ENCODE measurements at regions not wholly inside any gene's neighbourhood (a gene's known extent, or its start where the extent isn't known, plus 50 kb on each side); places are given as distances from the start of the nearest gene placed in this dataset.

- 57 to 79% (median 66%) methylated on average over 1 of the region's 1 CpG; no CpG with 5 or more reads in 1 of the 5 donors for WGBS, 5 donors
- no peaks in the 10 kb centered on the region for H3K36me3 ChIP-seq
- peaks cover 0 to 7% (median 2%) of the 10 kb centered on the region in 6 donors for H3K4me1 ChIP-seq
- H3K27ac ChIP-seq, result no peak overlapping the region
- intact Hi-C loops (cut with DNase I; ENCODE audit: low total_unique reads), result no loop called here
- H3K27me3 ChIP-seq (replicated peaks in 1 of 7), result no peaks in the 10 kb centered on the region
- H3K9me3 ChIP-seq, result no peaks in the 10 kb centered on the region
- TF ChIP-seq POLR2AphosphoS5 (IDR thresholded peaks at IDR 0.05) (no peak), POLR2A (IDR thresholded peaks at IDR 0.05) (no peak), CTCF (IDR thresholded peaks at IDR 0.05 in 8 of 11, conservative IDR thresholded peaks at IDR 0.05 in 3 of 11) (no peak)
- no peak for DNase-seq
- H3K4me3 ChIP-seq, result no peak overlapping the region
Observed at GRCh38 chr15:66962522-66962921, 102.9 kb upstream of the SMAD3 start.

- no peak for TF ChIP-seq POLR2A (IDR thresholded peaks at IDR 0.05)
- TF ChIP-seq CTCF (IDR thresholded peaks at IDR 0.05 in 8 of 11, conservative IDR thresholded peaks at IDR 0.05 in 3 of 11), result no peak
- no peak for TF ChIP-seq POLR2AphosphoS5 (IDR thresholded peaks at IDR 0.05)
- Histone ChIP-seq H3K27ac (no peak overlapping the region), H3K27me3 (replicated peaks in 1 of 7) (no peaks in the 10 kb centered on the region), H3K4me1 (peaks cover 0 to 4% (median 0%) of the 10 kb centered on the region in 6 donors), H3K4me3 (no peak overlapping the region), H3K36me3 (no peaks in the 10 kb centered on the region), H3K9me3 (no peaks in the 10 kb centered on the region)
- intact Hi-C loops (cut with DNase I; ENCODE audit: low total_unique reads), result no loop called here
- DNase-seq, result no peak
- WGBS, 5 donors, result 95 to 99% (median 96%) methylated on average over 4 to 5 of the region's 5 CpGs
Observed at GRCh38 chr15:66963084-66963483, 102.3 kb upstream of the SMAD3 start.

- DNase-seq, result no peak
- H3K27ac ChIP-seq, result no peak overlapping the region
- peaks cover 0 to 4% (median 0%) of the 10 kb centered on the region in 6 donors for H3K4me1 ChIP-seq
- 73 to 100% (median 96%) methylated on average over 1 of the region's 1 CpG for WGBS, 5 donors
- H3K27me3 ChIP-seq (replicated peaks in 1 of 7), result no peaks in the 10 kb centered on the region
- no peak for TF ChIP-seq POLR2AphosphoS5 (IDR thresholded peaks at IDR 0.05)
- no peak for TF ChIP-seq POLR2A (IDR thresholded peaks at IDR 0.05)
- no peak for TF ChIP-seq CTCF (IDR thresholded peaks at IDR 0.05 in 8 of 11, conservative IDR thresholded peaks at IDR 0.05 in 3 of 11)
- H3K4me3 ChIP-seq, result no peak overlapping the region
- intact Hi-C loops (cut with DNase I; ENCODE audit: low total_unique reads), result no loop called here
- no peaks in the 10 kb centered on the region for H3K9me3 ChIP-seq
- H3K36me3 ChIP-seq, result no peaks in the 10 kb centered on the region
Observed at GRCh38 chr15:66963710-66964109, 101.7 kb upstream of the SMAD3 start.

GRCh38 chr15:66964111-66964738 is 101.2 kb upstream of the SMAD3 start:
- H3K36me3 ChIP-seq, result no peaks in the 10 kb centered on the region
- WGBS, 5 donors, result 93 to 99% (median 97%) methylated on average over 9 of the region's 9 CpGs
- intact Hi-C loops (cut with DNase I; ENCODE audit: low total_unique reads), result no loop called here
- H3K4me1 ChIP-seq, result peaks cover 0 to 4% (median 0%) of the 10 kb centered on the region in 6 donors
- H3K27me3 ChIP-seq (replicated peaks in 1 of 7), result no peaks in the 10 kb centered on the region
- TF ChIP-seq POLR2AphosphoS5 (IDR thresholded peaks at IDR 0.05), result no peak
- no peak for TF ChIP-seq CTCF (IDR thresholded peaks at IDR 0.05 in 8 of 11, conservative IDR thresholded peaks at IDR 0.05 in 3 of 11)
- TF ChIP-seq POLR2A (IDR thresholded peaks at IDR 0.05), result no peak
- no peak overlapping the region for H3K27ac ChIP-seq
- H3K9me3 ChIP-seq, result no peaks in the 10 kb centered on the region
- DNase-seq, result no peak
- H3K4me3 ChIP-seq, result no peak overlapping the region

Measured in spleen (tissue), 11 donors.